H9 (cell line): ENCODE measurements at regions not wholly inside any gene's neighbourhood (a gene's known extent, or its start where the extent isn't known, plus 50 kb on each side); places are given as distances from the start of the nearest gene placed in this dataset.

Experiments
- DNase-seq: peaks from one replicate; pipeline ENCODE4 v3.0.0-alpha.2; 2017
- H2AFZ ChIP-seq: one replicate; pipeline ENCODE4 v1.6.1; 2013; ENCODE audit warnings: mild to moderate bottlenecking, low read length, control low read depth, moderate library complexity
- H2AK5ac ChIP-seq: 2 replicates; pipeline ENCODE4 v1.6.1; 2013; ENCODE audit warnings: low read length, control low read depth, mixed read lengths; ENCODE audit not compliant: insufficient read length
- H2BK120ac ChIP-seq: one replicate; pipeline ENCODE4 v1.6.1; 2013; ENCODE audit warnings: low read depth, mild to moderate bottlenecking, low read length, control low read depth, inconsistent platforms; ENCODE audit not compliant: poor library complexity, severe bottlenecking
- H2BK12ac ChIP-seq: 2 replicates; pipeline ENCODE4 v1.6.1; 2013; ENCODE audit warnings: low read length, control low read depth, mixed read lengths, low read depth; ENCODE audit not compliant: insufficient read length
- H2BK15ac ChIP-seq: 2 replicates; pipeline ENCODE4 v1.6.1; 2013; ENCODE audit warnings: low read depth, low read length, control low read depth
- H2BK20ac ChIP-seq: one replicate; pipeline ENCODE4 v1.6.1; 2013; ENCODE audit warnings: low read depth, mild to moderate bottlenecking, low read length, control low read depth, inconsistent platforms; ENCODE audit not compliant: poor library complexity, severe bottlenecking
- H2BK5ac ChIP-seq: 2 replicates; pipeline ENCODE4 v1.6.1; 2013; ENCODE audit warnings: low read length, control low read depth, mixed read lengths; ENCODE audit not compliant: insufficient read length
- H3K14ac ChIP-seq: 2 replicates; pipeline ENCODE4 v1.6.1; 2013; ENCODE audit warnings: low read length, control low read depth; ENCODE audit not compliant: insufficient read depth
- H3K18ac ChIP-seq: 2 replicates; pipeline ENCODE4 v1.6.1; 2013; ENCODE audit warnings: low read depth, mild to moderate bottlenecking, mixed read lengths, low read length, control low read depth; ENCODE audit not compliant: insufficient read length
- H3K23ac ChIP-seq: 2 replicates; pipeline ENCODE4 v1.6.1; 2013; ENCODE audit warnings: low read length, control low read depth, mixed read lengths, low read depth; ENCODE audit not compliant: insufficient read length
- H3K23me2 ChIP-seq: 2 replicates; pipeline ENCODE4 v1.6.1; 2013; ENCODE audit warnings: low read depth, mild to moderate bottlenecking, mixed read lengths, low read length, control low read depth; ENCODE audit not compliant: insufficient read length, poor library complexity, severe bottlenecking
- H3K27ac ChIP-seq: 2 replicates; pipeline ENCODE4 v1.5.1; 2013; ENCODE audit warnings: low read length, control low read depth, mixed read lengths, low read depth; ENCODE audit not compliant: insufficient read length
- H3K27me3 ChIP-seq: 2 replicates; pipeline ENCODE4 v1.6.1; 2013; ENCODE audit warnings: low read length, control low read depth, inconsistent platforms; ENCODE audit not compliant: insufficient read depth
- H3K4ac ChIP-seq: 2 replicates; pipeline ENCODE4 v1.6.1; 2013; ENCODE audit warnings: low read depth, mild to moderate bottlenecking, control low read depth, inconsistent platforms, low read length, moderate library complexity
- H3K4me1 ChIP-seq: 2 replicates; pipeline ENCODE4 v1.6.1; 2013; ENCODE audit warnings: low read length, control low read depth, inconsistent platforms; ENCODE audit not compliant: insufficient read depth
- H3K4me2 ChIP-seq: 2 replicates; pipeline ENCODE4 v1.6.1; 2013; ENCODE audit warnings: low read length, control low read depth, mixed read lengths; ENCODE audit not compliant: insufficient read length, insufficient read depth
- H3K56ac ChIP-seq: 2 replicates; pipeline ENCODE4 v1.6.1; 2013; ENCODE audit warnings: low read depth, mild to moderate bottlenecking, mixed read lengths, low read length, control low read depth; ENCODE audit not compliant: insufficient read length
- H3K79me1 ChIP-seq: 2 replicates; pipeline ENCODE4 v1.6.1; 2013; ENCODE audit warnings: low read depth, mild to moderate bottlenecking, moderate library complexity, low read length, control low read depth, inconsistent platforms; ENCODE audit not compliant: insufficient read depth, poor library complexity, severe bottlenecking
- H3K79me2 ChIP-seq: 2 replicates; pipeline ENCODE4 v1.6.1; 2013; ENCODE audit warnings: low read length, control low read depth, inconsistent platforms; ENCODE audit not compliant: insufficient read depth
- H3K9ac ChIP-seq: 2 replicates; pipeline ENCODE4 v1.6.1; 2013; ENCODE audit warnings: low read length, control low read depth, mixed read lengths; ENCODE audit not compliant: insufficient read length; ENCODE audit errors: extremely low read depth
- H3K9me3 ChIP-seq: one replicate; pipeline ENCODE4 v1.6.1; 2013; ENCODE audit warnings: low read depth, low read length, inconsistent platforms; ENCODE audit not compliant: control insufficient read depth
- H3T11ph ChIP-seq: one replicate; pipeline ENCODE4 v1.6.1; 2013; ENCODE audit warnings: mild to moderate bottlenecking, low read length, control low read depth, inconsistent platforms
- H4K20me1 ChIP-seq: one replicate; pipeline ENCODE4 v1.6.1; 2013; ENCODE audit not compliant: control insufficient read depth, insufficient read length, insufficient read depth
- H4K5ac ChIP-seq: 2 replicates; pipeline ENCODE4 v1.6.1; 2013; ENCODE audit warnings: low read depth, mild to moderate bottlenecking, mixed read lengths, low read length, control low read depth; ENCODE audit not compliant: insufficient read length
- H4K8ac ChIP-seq: replicated peaks from 2 replicates; pipeline ENCODE4 v1.6.1; 2013; ENCODE audit warnings: low read length, control low read depth, mixed read lengths, low read depth; ENCODE audit not compliant: insufficient read length
- H4K91ac ChIP-seq: 2 replicates; pipeline ENCODE4 v1.6.1; 2013; ENCODE audit warnings: low read depth, mild to moderate bottlenecking, moderate library complexity, mixed read lengths, low read length, control low read depth; ENCODE audit not compliant: insufficient read length
- H3K27ac Mint-ChIP-seq, 3 experiments: 2 replicates in 2 of 3; 3 replicates in 1 of 3; pipeline ENCODE4 v1.8.0; 2020 to 2021; ENCODE audit warnings: mixed read lengths in 3 of 3, mild to moderate bottlenecking in 1 of 3, moderate library complexity in 1 of 3
- H3K27me3 Mint-ChIP-seq: 2 replicates; pipeline ENCODE4 v1.8.0; 2021; ENCODE audit warnings: low read depth, mild to moderate bottlenecking, moderate library complexity, mixed read lengths
- H3K36me3 Mint-ChIP-seq, 3 experiments: 2 replicates in 2 of 3; 3 replicates in 1 of 3; pipeline ENCODE4 v1.8.0; 2020 to 2021; ENCODE audit warnings: low read depth in 3 of 3, mixed read lengths in 3 of 3; ENCODE audit not compliant: insufficient read depth in 1 of 3
- H3K4me1 Mint-ChIP-seq, 2 experiments: 2 replicates each; pipeline ENCODE4 v1.8.0; 2020; ENCODE audit warnings: mixed read lengths in 2 of 2
- H3K4me3 Mint-ChIP-seq, 2 experiments: 2 replicates in 1 of 2; 3 replicates in 1 of 2; pipeline ENCODE4 v1.8.0; 2020 to 2021; ENCODE audit warnings: mild to moderate bottlenecking in 2 of 2, mixed read lengths in 2 of 2, moderate library complexity in 1 of 2
- H3K9me3 Mint-ChIP-seq, 2 experiments: 2 replicates in 1 of 2; 3 replicates in 1 of 2; pipeline ENCODE4 v1.8.0; 2020; ENCODE audit warnings: mild to moderate bottlenecking in 2 of 2, mixed read lengths in 2 of 2, moderate library complexity in 1 of 2
- CTCF ChIP-seq: fragments of 200-600 bp; sonication (generic); conservative IDR thresholded peaks from 3 replicates; pipeline ENCODE4 v1.8.0; 2021; ENCODE audit warnings: antibody characterized with exemption, mild to moderate bottlenecking
- WGBS: extraction: QIAGEN DNeasy Blood & Tissue Kit; methylation state at CpG from one replicate; pipeline ENCODE4 v1.1.7; 2013; ENCODE audit warnings: missing lambda C conversion rate, low lambda C conversion rate, mixed read lengths; ENCODE audit not compliant: insufficient read length; ENCODE audit errors: extremely low coverage; 5-methylcytosine and 5-hydroxymethylcytosine counted together

- H3K23me2 ChIP-seq: peaks cover 3% of the 10 kb centered on the region
- no CpG with 5 or more reads among the region's 3 CpGs for WGBS
- no peak for TF ChIP-seq CTCF
- H3K4ac ChIP-seq: no peak overlapping the region
- no peak overlapping the region for H3K4me3 Mint-ChIP-seq
- no peaks in the 10 kb centered on the region for H3K79me2 ChIP-seq
- H4K91ac ChIP-seq: no peak overlapping the region
- H3K14ac ChIP-seq: no peak overlapping the region
- H2BK5ac ChIP-seq: no peak overlapping the region
- H3K4me1 Mint-ChIP-seq: no peaks in the 10 kb centered on the region
- no peak overlapping the region for H2AK5ac ChIP-seq
- H3K36me3 Mint-ChIP-seq: peaks cover 3 to 32% (median 18%) of the 10 kb centered on the region in 3 experiments; a peak in 6 of 7 replicates
- H3K27me3 ChIP-seq: no peaks in the 10 kb centered on the region
- no peak overlapping the region for H3K27ac Mint-ChIP-seq
- H3K79me1 ChIP-seq: no peaks in the 10 kb centered on the region
- H3K4me1 ChIP-seq: no peaks in the 10 kb centered on the region
- H3K27me3 Mint-ChIP-seq: no peaks in the 10 kb centered on the region
- H3K9me3 ChIP-seq: no peaks in the 10 kb centered on the region
- no peak overlapping the region for H3K4me2 ChIP-seq
- H2BK120ac ChIP-seq: no peak overlapping the region
- H3T11ph ChIP-seq: no peak overlapping the region
- H2AFZ ChIP-seq: no peak overlapping the region
- H3K9ac ChIP-seq: no peak overlapping the region
- DNase-seq: no peak
- no peak overlapping the region for H3K27ac ChIP-seq
- no peak overlapping the region for H2BK20ac ChIP-seq
- H3K56ac ChIP-seq: no peak overlapping the region
- H2BK12ac ChIP-seq: no peak overlapping the region
- no peak overlapping the region for H4K5ac ChIP-seq
- no peaks in the 10 kb centered on the region for H4K20me1 ChIP-seq
- no peak overlapping the region for H4K8ac ChIP-seq
- no peak overlapping the region for H3K18ac ChIP-seq
- no peak overlapping the region for H2BK15ac ChIP-seq
- no peak overlapping the region for H3K23ac ChIP-seq
- H3K9me3 Mint-ChIP-seq: peaks cover 30 to 39% of the 10 kb centered on the region in 2 experiments; a peak in 4 of 5 replicates
Measured at GRCh38 chr11:21761000-21761399, 431.9 kb upstream of the ANO5 start.
